WERI-Rb-1 (cell line): ENCODE measurements at regions not wholly inside any gene's neighbourhood (a gene's known extent, or its start where the extent isn't known, plus 50 kb on each side); places are given as distances from the start of the nearest gene placed in this dataset.

Source experiments
- DNase-seq: peaks from one replicate; pipeline ENCODE4 v3.0.0-alpha.2; 2020
- H3K27ac ChIP-seq: fragments of 250-450 bp; sonication (Bioruptor Pico); 2 replicates; pipeline ENCODE4 v1.5.1; 2020; ENCODE audit warnings: mild to moderate bottlenecking, moderate library complexity
- H3K27me3 ChIP-seq: fragments of 250-450 bp; sonication (Bioruptor Pico); 2 replicates; pipeline ENCODE4 v1.5.1; 2021; ENCODE audit warnings: mild to moderate bottlenecking, low read depth, moderate library complexity; ENCODE audit not compliant: insufficient read depth, severe bottlenecking
- H3K36me3 ChIP-seq: fragments of 250-450 bp; sonication (Bioruptor Pico); 2 replicates; pipeline ENCODE4 v1.5.1; 2020; ENCODE audit warnings: mild to moderate bottlenecking, moderate library complexity
- H3K4me3 ChIP-seq: 2 replicates; pipeline ENCODE4 v1.5.1; 2011; ENCODE audit warnings: low read depth, mild to moderate bottlenecking, control low read depth, low read length
- H3K9me3 ChIP-seq: fragments of 250-450 bp; sonication (Bioruptor Pico); 2 replicates; pipeline ENCODE4 v1.5.1; 2021; ENCODE audit warnings: mild to moderate bottlenecking, moderate library complexity; ENCODE audit not compliant: severe bottlenecking
- TF ChIP-seq, protein P1 (sequence below): IDR thresholded peaks from 2 replicates; pipeline ENCODE4 v1.5.1; 2011; ENCODE audit warnings: low read depth, mild to moderate bottlenecking, control low read depth, inconsistent platforms, low read length

DNA sequence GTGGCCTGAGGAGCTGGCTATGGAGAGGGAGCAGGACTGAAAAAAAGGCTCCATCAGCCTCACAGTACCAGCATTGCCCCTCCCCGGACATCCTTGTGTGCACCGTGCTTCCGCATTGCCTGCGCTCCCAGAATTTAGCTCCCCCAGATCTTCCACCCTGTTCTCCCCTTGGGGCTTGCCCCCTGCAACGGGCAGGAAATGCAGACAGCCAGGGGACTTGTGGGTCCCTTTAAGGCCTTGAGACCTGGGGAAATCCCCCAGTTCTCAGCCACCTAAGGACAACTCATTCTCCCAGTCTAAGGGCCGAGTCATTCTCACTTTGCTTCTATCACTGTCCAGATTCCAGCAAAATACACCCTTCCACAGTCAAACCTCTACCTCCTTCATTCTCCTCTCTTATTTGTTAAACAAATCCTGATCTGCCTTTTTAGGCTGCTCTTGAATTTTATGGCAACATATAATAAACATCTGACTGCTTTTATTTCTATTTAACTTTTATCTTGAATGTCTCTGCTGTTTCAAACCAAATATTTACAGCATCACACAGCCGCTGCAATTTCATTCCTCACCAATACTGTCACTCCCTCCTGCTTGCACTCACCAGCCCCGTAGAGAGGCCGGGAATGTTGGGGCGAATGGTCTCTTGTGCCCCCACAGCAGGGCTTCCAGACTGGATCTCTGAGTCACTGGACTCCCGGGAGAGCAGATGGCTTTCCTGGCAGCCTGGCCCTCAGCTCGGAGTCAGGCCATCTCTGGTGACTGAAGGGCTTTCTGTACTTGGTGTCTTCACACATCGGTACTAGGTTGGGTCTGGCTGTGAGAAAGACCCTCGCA is 221.9 kb downstream of the TSHZ3 start:
- Histone ChIP-seq H3K9me3 (no peaks in the 10 kb centered on the region), H3K27me3 (no peaks in the 10 kb centered on the region), H3K4me3 (no peak overlapping the region), H3K27ac (no peak overlapping the region), H3K36me3 (no peaks in the 10 kb centered on the region)
- TF ChIP-seq, protein P1, sequence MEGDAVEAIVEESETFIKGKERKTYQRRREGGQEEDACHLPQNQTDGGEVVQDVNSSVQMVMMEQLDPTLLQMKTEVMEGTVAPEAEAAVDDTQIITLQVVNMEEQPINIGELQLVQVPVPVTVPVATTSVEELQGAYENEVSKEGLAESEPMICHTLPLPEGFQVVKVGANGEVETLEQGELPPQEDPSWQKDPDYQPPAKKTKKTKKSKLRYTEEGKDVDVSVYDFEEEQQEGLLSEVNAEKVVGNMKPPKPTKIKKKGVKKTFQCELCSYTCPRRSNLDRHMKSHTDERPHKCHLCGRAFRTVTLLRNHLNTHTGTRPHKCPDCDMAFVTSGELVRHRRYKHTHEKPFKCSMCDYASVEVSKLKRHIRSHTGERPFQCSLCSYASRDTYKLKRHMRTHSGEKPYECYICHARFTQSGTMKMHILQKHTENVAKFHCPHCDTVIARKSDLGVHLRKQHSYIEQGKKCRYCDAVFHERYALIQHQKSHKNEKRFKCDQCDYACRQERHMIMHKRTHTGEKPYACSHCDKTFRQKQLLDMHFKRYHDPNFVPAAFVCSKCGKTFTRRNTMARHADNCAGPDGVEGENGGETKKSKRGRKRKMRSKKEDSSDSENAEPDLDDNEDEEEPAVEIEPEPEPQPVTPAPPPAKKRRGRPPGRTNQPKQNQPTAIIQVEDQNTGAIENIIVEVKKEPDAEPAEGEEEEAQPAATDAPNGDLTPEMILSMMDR, result no peak
- DNase-seq, result no peak

DNA sequence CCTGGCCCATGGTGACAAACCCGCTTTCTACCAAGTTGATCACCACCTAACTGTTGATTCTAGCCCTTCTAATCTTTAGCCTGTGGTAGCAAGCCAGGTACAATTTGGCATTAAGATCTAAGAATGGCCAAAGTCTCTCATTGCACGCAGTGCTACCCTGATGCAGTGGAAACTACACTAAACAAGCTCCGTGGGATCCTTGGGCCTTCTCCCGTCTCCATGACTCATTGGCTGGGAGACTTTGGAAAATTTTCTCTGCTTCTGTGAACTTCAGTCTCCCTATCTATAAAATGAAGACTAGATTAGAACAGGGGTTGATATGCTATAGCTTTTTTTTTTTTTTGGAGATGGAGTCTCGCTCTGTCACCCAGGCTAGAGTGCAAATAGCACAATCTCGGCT is 223.0 kb downstream of the TSHZ3 start:
- no peaks in the 10 kb centered on the region for H3K36me3 ChIP-seq
- H3K4me3 ChIP-seq, result no peak overlapping the region
- no peaks in the 10 kb centered on the region for H3K9me3 ChIP-seq
- H3K27me3 ChIP-seq, result no peaks in the 10 kb centered on the region
- H3K27ac ChIP-seq, result no peak overlapping the region
- no peak for DNase-seq
- TF ChIP-seq, protein P1, result no peak

DNA sequence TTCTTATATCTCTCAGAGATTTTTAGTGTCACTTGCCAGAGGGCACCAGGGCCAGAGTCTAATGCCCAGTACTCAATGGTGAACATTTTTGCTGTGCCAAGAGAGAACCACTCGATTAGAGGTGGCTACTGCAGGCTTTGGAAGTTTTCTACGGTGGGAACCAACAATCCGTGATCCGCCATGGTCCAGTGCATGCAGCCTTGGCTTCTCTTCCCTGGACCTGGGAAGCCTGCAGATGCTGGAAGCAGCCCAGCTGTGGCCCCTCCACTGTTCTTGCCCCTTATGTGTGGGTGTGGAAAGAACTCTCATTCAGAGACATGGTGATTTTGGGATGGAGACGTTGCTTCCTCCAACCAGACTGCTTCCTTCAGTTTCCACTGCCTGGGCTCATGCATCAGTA is 224.2 kb downstream of the TSHZ3 start:
- no peak overlapping the region for H3K4me3 ChIP-seq
- no peak overlapping the region for H3K27ac ChIP-seq
- DNase-seq, result no peak
- TF ChIP-seq, protein P1, result no peak
- H3K36me3 ChIP-seq, result no peaks in the 10 kb centered on the region
- no peaks in the 10 kb centered on the region for H3K9me3 ChIP-seq
- no peaks in the 10 kb centered on the region for H3K27me3 ChIP-seq

DNA sequence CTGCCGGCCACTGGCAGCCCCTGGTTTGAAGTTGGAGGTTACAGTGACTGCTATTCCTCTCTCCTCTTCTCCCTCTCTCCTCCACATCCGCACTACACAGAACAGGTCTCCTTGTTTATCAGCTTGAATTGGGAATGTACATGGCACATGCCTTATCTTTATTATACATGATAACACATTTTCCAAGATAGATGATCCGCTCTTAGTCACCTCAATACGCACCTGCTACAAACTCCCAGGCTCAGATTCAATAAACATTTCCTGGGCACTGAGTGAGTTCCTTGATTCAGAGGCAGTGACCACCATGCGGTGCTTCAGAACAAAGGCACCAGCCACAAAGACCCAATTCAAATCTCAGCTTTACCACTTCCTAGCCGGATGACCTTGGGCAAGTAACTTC is 227.7 kb downstream of the TSHZ3 start:
- Histone ChIP-seq H3K9me3 (no peaks in the 10 kb centered on the region), H3K27ac (no peak overlapping the region), H3K36me3 (no peaks in the 10 kb centered on the region), H3K4me3 (no peak overlapping the region), H3K27me3 (no peaks in the 10 kb centered on the region)
- DNase-seq, result no peak
- TF ChIP-seq, protein P1, result no peak

DNA sequence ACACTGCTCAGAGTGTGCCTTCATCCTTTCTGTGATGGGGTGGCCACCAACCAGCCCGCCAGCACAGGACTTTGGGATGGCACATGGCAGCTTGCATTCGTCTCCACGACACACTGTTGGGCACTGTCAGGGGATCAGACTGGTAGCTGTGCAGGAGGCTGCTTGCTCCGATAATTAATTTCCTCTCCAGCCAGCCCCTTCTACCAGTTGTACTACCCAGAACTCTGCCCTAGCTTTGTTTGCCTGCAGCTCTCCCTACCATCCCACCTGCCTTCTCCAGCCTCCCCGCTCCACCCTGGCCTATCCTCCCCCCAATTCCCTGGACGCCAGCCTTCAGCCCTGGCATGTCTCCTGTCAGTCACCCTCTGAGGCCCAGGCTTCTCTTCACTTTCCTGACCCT is 228.3 kb downstream of the TSHZ3 start:
- TF ChIP-seq, protein P1, result no peak
- no peaks in the 10 kb centered on the region for H3K36me3 ChIP-seq
- H3K9me3 ChIP-seq, result no peaks in the 10 kb centered on the region
- DNase-seq, result no peak
- no peak overlapping the region for H3K27ac ChIP-seq
- H3K27me3 ChIP-seq, result no peaks in the 10 kb centered on the region
- H3K4me3 ChIP-seq, result no peak overlapping the region
